ENCODE measurements at regions not wholly inside any gene's neighbourhood (a gene's known extent, or its start where the extent isn't known, plus 50 kb on each side); places are given as distances from the start of the nearest gene placed in this dataset.
"Not testable (repeated sequence)": the region's sequence is repeated elsewhere in the genome, so short reads cannot be mapped to it uniquely, and the experiment has no call there.

- in situ Hi-C loops (cut with HindIII; ENCODE audit: low pct_unique_long_range_greater_than_20kb, low sequenced_read_pairs): no loop called here
- DNase-seq (ENCODE audit: low read depth, low spot score): no peak
Measured at GRCh38 chr14:53450871-53451270, 297.7 kb upstream of the DDHD1 start.

GRCh38 chr14:53448682-53449081 is 295.6 kb upstream of the DDHD1 start:
- in situ Hi-C loops (cut with HindIII; ENCODE audit: low pct_unique_long_range_greater_than_20kb, low sequenced_read_pairs): no loop called here

GRCh38 chr14:53444677-53445312 is 291.7 kb upstream of the DDHD1 start:
- no peak for DNase-seq (ENCODE audit: low read depth, low spot score)
- in situ Hi-C loops (cut with HindIII; ENCODE audit: low pct_unique_long_range_greater_than_20kb, low sequenced_read_pairs): no loop called here

More at GRCh38 chr14:53448682-53449081, 295.6 kb upstream of the DDHD1 start:
- DNase-seq (ENCODE audit: low read depth, low spot score): no peak

- in situ Hi-C loops (cut with HindIII; ENCODE audit: low pct_unique_long_range_greater_than_20kb, low sequenced_read_pairs): no loop called here
- no peak for DNase-seq (ENCODE audit: low read depth, low spot score)
Measured at GRCh38 chr14:53441789-53442188, 288.7 kb upstream of the DDHD1 start.

- in situ Hi-C loops (cut with HindIII; ENCODE audit: low pct_unique_long_range_greater_than_20kb, low sequenced_read_pairs): no loop called here
- no peak for DNase-seq (ENCODE audit: low read depth, low spot score)
Measured at GRCh38 chr14:53437858-53438257, 284.7 kb upstream of the DDHD1 start.

- in situ Hi-C loops (cut with HindIII; ENCODE audit: low pct_unique_long_range_greater_than_20kb, low sequenced_read_pairs): no loop called here
Measured at GRCh38 chr14:53432378-53432802, 279.3 kb upstream of the DDHD1 start.

GRCh38 chr14:53430870-53431269 is 277.7 kb upstream of the DDHD1 start:
- in situ Hi-C loops (cut with HindIII; ENCODE audit: low pct_unique_long_range_greater_than_20kb, low sequenced_read_pairs): no loop called here
- DNase-seq (ENCODE audit: low read depth, low spot score): no peak

More at GRCh38 chr14:53432378-53432802, 279.3 kb upstream of the DDHD1 start:
- DNase-seq (ENCODE audit: low read depth, low spot score): peak; percentile 55

GRCh38 chr14:53412819-53413675 is 259.9 kb upstream of the DDHD1 start:
- in situ Hi-C loops (cut with HindIII; ENCODE audit: low pct_unique_long_range_greater_than_20kb, low sequenced_read_pairs): no loop called here
- peak; percentile 48 for DNase-seq (ENCODE audit: low read depth, low spot score)

- in situ Hi-C loops (cut with HindIII; ENCODE audit: low pct_unique_long_range_greater_than_20kb, low sequenced_read_pairs): no loop called here
- no peak for DNase-seq (ENCODE audit: low read depth, low spot score)
Measured at GRCh38 chr14:53411125-53411524, 258.0 kb upstream of the DDHD1 start.

GRCh38 chr14:53409969-53410368 is 256.8 kb upstream of the DDHD1 start:
- DNase-seq (ENCODE audit: low read depth, low spot score): no peak
- in situ Hi-C loops (cut with HindIII; ENCODE audit: low pct_unique_long_range_greater_than_20kb, low sequenced_read_pairs): no loop called here

- in situ Hi-C loops (cut with HindIII; ENCODE audit: low pct_unique_long_range_greater_than_20kb, low sequenced_read_pairs): no loop called here
- DNase-seq (ENCODE audit: low read depth, low spot score): no peak
Measured at GRCh38 chr14:53409289-53409688, 256.2 kb upstream of the DDHD1 start.

GRCh38 chr14:53408175-53408879 is 255.2 kb upstream of the DDHD1 start:
- in situ Hi-C loops (cut with HindIII; ENCODE audit: low pct_unique_long_range_greater_than_20kb, low sequenced_read_pairs): no loop called here
- DNase-seq (ENCODE audit: low read depth, low spot score): no peak

- no peak for DNase-seq (ENCODE audit: low read depth, low spot score)
- in situ Hi-C loops (cut with HindIII; ENCODE audit: low pct_unique_long_range_greater_than_20kb, low sequenced_read_pairs): no loop called here
Measured at GRCh38 chr14:53406519-53406918, 253.4 kb upstream of the DDHD1 start.

- DNase-seq (ENCODE audit: low read depth, low spot score): no peak
- in situ Hi-C loops (cut with HindIII; ENCODE audit: low pct_unique_long_range_greater_than_20kb, low sequenced_read_pairs): no loop called here
Measured at GRCh38 chr14:53401646-53402045, 248.5 kb upstream of the DDHD1 start.

- in situ Hi-C loops (cut with HindIII; ENCODE audit: low pct_unique_long_range_greater_than_20kb, low sequenced_read_pairs): no loop called here
- peak; percentile 32 for DNase-seq (ENCODE audit: low read depth, low spot score)
Measured at GRCh38 chr14:53399057-53399456, 245.9 kb upstream of the DDHD1 start.

GRCh38 chr14:53398616-53399015 is 245.5 kb upstream of the DDHD1 start:
- DNase-seq (ENCODE audit: low read depth, low spot score): no peak
- in situ Hi-C loops (cut with HindIII; ENCODE audit: low pct_unique_long_range_greater_than_20kb, low sequenced_read_pairs): no loop called here

GRCh38 chr14:53395267-53395666 is 242.1 kb upstream of the DDHD1 start:
- DNase-seq (ENCODE audit: low read depth, low spot score); in situ Hi-C loops (cut with HindIII; ENCODE audit: low pct_unique_long_range_greater_than_20kb, low sequenced_read_pairs): not testable (repeated sequence)

GRCh38 chr14:53391631-53392285 is 238.6 kb upstream of the DDHD1 start:
- DNase-seq (ENCODE audit: low read depth, low spot score): no peak
- in situ Hi-C loops (cut with HindIII; ENCODE audit: low pct_unique_long_range_greater_than_20kb, low sequenced_read_pairs): no loop called here
